ENCODE measurements at regions not wholly inside any gene's neighbourhood (a gene's known extent, or its start where the extent isn't known, plus 50 kb on each side); places are given as distances from the start of the nearest gene placed in this dataset.

DNA sequence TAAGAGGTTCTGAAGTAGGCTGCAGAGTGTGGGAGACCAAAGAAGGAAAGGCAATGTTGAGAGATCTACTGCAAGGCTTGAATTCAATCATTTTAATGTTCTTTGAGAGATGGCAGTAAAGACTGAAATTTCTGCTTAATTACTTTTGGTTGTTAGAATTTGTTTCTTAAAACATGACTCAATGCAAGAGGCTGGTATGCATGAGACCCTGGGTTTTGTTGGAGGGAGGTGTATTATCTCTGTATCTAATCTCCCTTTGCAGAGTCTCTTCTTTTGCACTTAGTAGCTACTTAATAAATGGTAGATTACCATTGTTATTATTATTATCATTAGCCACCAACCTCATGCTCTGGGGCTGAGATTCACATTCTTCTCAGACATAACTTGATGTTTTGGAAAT lies 87.4 kb upstream of the DRD2 start:
- FAIRE-seq = no peak
- Histone ChIP-seq H3K27me3 (ENCODE audit: control insufficient read depth in 2 of 2, insufficient read depth in 2 of 2, low read length in 2 of 2) (no peaks in the 10 kb centered on the region), H3K79me2 (ENCODE audit: control insufficient read depth, insufficient read depth, low read length) (no peaks in the 10 kb centered on the region), H2AFZ (ENCODE audit: low read depth, low read length) (no peak overlapping the region), H3K9me3 (replicated peaks; ENCODE audit: control insufficient read depth, insufficient read depth, low read length) (no peaks in the 10 kb centered on the region), H3K4me3 (replicated peaks in 1 of 3; ENCODE audit: insufficient read depth in 1 of 3, low read depth in 1 of 3, low read length in 3 of 3) (no peak overlapping the region), H3K36me3 (ENCODE audit: control insufficient read depth in 2 of 2, extremely low read depth in 1 of 2, insufficient read depth in 2 of 2, low read length in 2 of 2) (no peaks in the 10 kb centered on the region), H3K4me2 (ENCODE audit: insufficient read depth, low read length) (no peak overlapping the region), H3K4me1 (ENCODE audit: control insufficient read depth, extremely low read depth, insufficient read depth, low read length) (no peaks in the 10 kb centered on the region), H3K9ac (replicated peaks; ENCODE audit: extremely low read depth, insufficient read depth, low read length) (no peak overlapping the region), H4K20me1 (replicated peaks; ENCODE audit: control insufficient read depth, extremely low read depth, insufficient read depth, low read length) (no peaks in the 10 kb centered on the region), H3K27ac (ENCODE audit: insufficient read depth, low read depth, low read length) (no peak overlapping the region), H3K9me1 (replicated peaks; ENCODE audit: control insufficient read depth, extremely low read depth, insufficient read depth, low read length) (no peaks in the 10 kb centered on the region)
- no TSS peak for BruUV-seq (replicated peaks)
- DNase-seq (ENCODE audit: low read depth, low spot score) = no peak
- ChIA-PET CTCF (no interaction called here), POLR2A (no interaction called here)
- dilution Hi-C loops (cut with MboI; ENCODE audit: extremely low pct_ligation_motif_present, low sequenced_read_pairs) (no loop called here), intact Hi-C loops (cut with micrococcal nuclease) (no loop called here)
- TF ChIP-seq JUN (IDR thresholded peaks at IDR 0.05; ENCODE audit: borderline replicate concordance, insufficient read depth, insufficient read length, low read depth) = no peak
- TF ChIP-seq, protein P1, sequence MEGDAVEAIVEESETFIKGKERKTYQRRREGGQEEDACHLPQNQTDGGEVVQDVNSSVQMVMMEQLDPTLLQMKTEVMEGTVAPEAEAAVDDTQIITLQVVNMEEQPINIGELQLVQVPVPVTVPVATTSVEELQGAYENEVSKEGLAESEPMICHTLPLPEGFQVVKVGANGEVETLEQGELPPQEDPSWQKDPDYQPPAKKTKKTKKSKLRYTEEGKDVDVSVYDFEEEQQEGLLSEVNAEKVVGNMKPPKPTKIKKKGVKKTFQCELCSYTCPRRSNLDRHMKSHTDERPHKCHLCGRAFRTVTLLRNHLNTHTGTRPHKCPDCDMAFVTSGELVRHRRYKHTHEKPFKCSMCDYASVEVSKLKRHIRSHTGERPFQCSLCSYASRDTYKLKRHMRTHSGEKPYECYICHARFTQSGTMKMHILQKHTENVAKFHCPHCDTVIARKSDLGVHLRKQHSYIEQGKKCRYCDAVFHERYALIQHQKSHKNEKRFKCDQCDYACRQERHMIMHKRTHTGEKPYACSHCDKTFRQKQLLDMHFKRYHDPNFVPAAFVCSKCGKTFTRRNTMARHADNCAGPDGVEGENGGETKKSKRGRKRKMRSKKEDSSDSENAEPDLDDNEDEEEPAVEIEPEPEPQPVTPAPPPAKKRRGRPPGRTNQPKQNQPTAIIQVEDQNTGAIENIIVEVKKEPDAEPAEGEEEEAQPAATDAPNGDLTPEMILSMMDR (IDR thresholded peaks at IDR 0.05; ENCODE audit: extremely low read depth in 1 of 2, insufficient read depth in 1 of 2, low read depth in 1 of 2, low read length in 2 of 2) = no peak
- TF ChIP-seq EZH2 (IDR thresholded peaks at IDR 0.05; ENCODE audit: borderline replicate concordance, low read depth, low read length, severe bottlenecking) = no peak
- no peak for TF ChIP-seq POLR2A (IDR thresholded peaks at IDR 0.05; ENCODE audit: low read depth, low read length)
- TF ChIP-seq GATA2 (IDR thresholded peaks at IDR 0.05; ENCODE audit: insufficient read depth, insufficient read length, low read depth, low read length) = no peak
- no peak for TF ChIP-seq POLR2AphosphoS5 (IDR thresholded peaks at IDR 0.05; ENCODE audit: insufficient read depth, low read depth, low read length)
- no peak for TF ChIP-seq FOS (IDR thresholded peaks at IDR 0.05; ENCODE audit: borderline replicate concordance, insufficient read depth, low read length)

All from endothelial cell of umbilical vein (primary cell).